Inflammatory macrophage treated with lipopolysaccharide for 1 hour (primary cell): ENCODE measurements at regions not wholly inside any gene's neighbourhood (a gene's known extent, or its start where the extent isn't known, plus 50 kb on each side); places are given as distances from the start of the nearest gene placed in this dataset.
A peak's percentile ranks its signal among the peaks of the same experiment; 100 is the strongest.
"Not testable (repeated sequence)": the region's sequence is repeated elsewhere in the genome, so short reads cannot be mapped to it uniquely, and the experiment has no call there.

Experiments used
- DNase-seq, 2 donors: peaks; one replicate each; pipeline ENCODE4 v3.0.0-alpha.2; 2020 to 2022

DNA sequence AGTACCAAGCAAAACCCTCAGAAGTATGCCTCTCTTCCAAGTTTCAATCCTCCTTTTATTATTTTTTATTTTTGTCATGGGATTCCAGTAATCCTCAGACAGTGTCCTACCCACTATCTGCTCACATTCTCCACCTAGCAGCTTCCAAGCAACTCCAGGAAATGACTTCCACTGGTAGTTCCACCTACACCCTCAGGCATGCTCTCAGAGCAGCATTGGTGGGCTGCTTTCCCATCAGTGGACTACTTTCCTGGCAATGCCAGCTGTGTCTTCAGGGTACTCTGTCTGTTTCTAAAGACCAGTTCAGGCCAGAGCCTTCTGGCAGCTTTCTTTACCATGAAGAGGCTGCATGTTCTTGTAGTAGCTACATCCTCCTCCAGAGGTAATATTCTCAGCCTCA lies 244.0 kb downstream of the HGF start:
- no peak for DNase-seq

GRCh38 chr7:81519886-81520285 lies 250.0 kb downstream of the HGF start:
- no peak for DNase-seq

GRCh38 chr7:81516898-81517297 lies 252.9 kb downstream of the HGF start:
- DNase-seq: no peak

DNA sequence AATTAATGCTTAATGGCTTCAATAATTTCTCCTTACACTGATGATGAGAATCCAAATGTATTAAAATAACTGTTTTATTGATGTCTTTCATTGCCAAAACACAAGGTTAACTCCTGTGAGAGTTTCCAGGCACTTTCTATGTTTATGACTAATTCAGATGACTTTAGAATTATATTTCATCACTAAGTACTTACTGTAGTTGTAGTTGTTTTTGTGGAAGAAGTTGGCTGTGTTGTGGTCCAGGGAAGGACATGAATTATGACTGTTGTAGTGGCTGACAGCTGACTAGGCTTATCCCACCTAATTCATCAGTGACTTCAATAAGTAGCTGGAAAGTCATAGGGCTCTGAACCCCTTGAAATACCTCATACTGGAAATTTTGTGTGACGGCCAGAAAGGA lies 254.8 kb downstream of the HGF start:
- DNase-seq: no peak

DNA sequence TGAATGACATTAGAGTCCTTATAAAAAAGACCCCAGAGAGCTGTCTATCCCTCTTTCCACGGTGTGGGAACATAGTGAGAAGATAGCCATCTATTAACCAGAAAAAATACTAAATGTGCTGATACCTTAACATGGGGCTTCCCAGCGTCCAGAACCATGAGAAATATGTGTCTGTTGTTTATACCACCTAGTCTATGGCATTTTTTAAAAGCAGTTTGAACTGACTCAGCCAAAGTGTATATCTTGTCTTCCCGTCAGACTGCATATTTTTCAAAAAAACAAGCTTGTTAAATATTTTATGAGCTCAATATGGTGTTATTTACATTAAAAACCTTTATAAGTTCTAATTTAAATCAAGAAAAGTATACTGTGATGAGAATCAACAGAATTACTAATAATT lies 255.3 kb downstream of the HGF start:
- no peak for DNase-seq

DNA sequence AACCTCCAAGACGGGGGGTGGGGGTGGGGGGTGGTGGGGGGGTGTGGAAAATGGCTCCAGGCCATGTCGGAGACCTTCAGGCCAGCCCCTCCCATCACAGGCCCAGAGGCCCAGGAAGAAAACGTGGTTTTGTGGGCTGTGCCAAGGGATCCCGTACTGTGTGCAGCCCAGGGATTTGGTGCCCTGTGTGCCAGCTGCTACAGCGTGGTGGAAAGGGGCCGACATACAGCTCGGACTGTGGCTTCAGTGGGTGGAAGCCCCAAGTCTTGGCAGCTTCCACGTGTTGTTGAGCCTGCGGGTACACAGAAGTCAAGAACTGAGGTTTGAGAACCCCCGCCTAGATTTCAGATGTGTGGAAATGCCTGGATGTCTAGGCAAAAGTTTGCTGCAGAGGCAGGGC lies 259.7 kb downstream of the HGF start:
- no peak for DNase-seq

DNA sequence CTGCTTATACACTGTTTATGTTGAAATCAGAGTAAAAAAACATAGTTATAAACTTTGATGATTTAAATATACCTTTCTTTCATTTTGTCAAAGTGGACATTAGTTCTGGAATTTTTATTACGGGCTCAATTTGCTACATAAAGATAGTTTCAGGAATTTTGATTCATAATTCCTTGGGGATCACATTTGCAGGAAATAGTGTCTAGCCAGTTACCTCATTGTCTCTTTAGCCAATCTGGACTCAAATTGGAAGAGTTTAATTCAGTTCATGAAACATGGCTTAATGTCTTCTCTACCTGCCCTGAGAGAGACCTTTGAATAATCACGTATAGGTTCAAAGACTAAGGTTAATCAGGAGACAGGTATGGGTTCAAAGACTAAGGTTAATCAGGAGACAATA lies 262.6 kb downstream of the HGF start:
- DNase-seq: no peak

DNA sequence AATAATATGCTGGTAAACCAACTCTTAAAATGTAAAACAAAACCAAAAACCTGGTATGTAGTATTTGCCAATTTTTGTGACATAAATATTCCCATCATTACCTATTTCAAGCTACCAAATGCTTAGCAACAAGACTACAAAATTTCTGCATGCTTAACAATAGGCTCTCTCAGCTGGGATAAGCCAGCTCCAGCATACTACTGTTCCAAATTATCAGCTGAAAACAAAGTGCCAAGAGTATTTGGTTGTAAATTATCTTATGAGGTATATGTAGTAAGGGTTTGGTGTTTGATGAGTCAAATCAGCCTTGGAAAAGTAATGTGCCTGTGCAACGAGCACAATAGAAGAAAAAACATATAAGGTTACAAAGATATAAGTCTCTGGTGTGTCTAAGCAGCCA lies 263.2 kb downstream of the HGF start:
- no peak for DNase-seq

GRCh38 chr7:81503771-81504170 lies 266.1 kb downstream of the HGF start:
- no peak for DNase-seq

- no peak for DNase-seq
Observed at GRCh38 chr7:81503336-81503735, 266.5 kb downstream of the HGF start.

GRCh38 chr7:81501220-81501619 lies 268.6 kb downstream of the HGF start:
- DNase-seq: no peak

DNA sequence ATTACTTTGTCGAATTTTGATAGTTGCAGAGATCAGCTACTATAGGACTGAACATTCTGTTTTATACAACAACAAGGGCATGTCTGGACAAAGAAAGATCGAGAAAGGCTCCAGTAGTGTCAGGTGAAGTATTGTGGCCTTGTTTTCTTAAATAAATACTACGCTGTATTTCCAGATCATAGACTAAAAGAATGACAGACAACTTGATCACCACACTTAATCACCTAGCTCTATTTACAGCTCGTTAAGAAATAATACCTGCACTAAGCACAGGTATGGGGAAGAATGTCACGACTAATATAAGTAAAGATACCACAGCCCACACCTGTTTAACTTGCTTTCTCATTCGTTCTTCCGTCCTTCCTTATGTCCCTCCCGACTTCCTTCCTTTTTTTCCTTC lies 269.2 kb downstream of the HGF start:
- no peak for DNase-seq

GRCh38 chr7:81499262-81500116 lies 270.4 kb downstream of the HGF start:
- peak; percentile 47 to 84 for DNase-seq

DNA sequence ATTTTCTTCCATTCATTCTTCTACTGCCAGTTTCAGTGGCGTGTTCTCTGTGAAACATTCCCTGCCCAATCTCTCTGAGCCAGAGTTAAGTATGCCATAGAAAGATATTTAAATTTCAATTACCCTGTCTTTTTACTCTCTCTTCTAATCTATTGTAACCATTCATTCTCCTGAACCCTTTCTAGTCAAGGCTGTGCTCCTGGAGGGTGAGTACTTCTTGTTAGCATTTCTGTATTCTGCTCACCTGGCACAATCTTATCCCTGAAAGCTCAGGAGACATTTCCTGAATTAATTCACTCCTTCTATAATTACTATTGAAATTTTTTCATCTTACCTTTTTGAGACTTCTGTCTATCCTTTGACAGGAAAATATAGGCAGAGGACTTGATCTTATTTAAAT lies 271.7 kb downstream of the HGF start:
- DNase-seq: no peak

DNA sequence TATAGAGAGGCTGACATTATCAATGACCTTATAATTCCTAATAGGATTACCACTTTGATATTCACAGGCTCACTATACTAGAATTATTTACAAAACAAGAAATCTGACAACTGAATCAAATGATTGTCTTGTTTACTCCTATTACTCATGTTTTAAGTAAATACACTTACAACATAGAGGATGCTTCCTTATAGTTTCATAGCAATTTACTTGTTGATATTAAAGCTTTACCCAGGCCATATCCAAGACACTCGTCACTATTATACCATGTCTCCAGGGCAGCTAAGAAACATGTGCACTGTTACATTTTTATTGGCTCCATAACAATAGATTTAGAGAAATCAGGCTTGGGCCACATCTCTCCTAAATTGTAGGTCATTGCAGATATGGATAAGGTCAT lies 276.9 kb downstream of the HGF start:
- DNase-seq: no peak

DNA sequence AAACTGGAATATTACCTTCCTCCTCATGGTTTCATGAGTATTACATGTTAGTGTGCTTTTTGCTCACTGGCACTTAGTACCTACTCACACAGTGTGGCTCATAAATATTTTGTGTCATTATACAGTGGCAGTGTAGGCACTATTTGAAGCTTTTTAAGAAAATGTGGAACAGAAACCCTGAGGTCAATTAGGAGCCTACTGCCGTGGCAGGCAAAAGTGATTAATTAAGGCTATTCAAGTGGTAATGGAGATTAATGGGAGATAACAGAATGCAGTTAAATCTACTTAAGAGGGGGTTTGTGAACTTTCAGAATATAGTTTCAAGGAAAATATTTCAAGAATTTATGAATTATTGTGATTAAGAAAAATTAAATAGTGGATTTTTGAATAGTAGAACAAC lies 277.6 kb downstream of the HGF start:
- DNase-seq: no peak

DNA sequence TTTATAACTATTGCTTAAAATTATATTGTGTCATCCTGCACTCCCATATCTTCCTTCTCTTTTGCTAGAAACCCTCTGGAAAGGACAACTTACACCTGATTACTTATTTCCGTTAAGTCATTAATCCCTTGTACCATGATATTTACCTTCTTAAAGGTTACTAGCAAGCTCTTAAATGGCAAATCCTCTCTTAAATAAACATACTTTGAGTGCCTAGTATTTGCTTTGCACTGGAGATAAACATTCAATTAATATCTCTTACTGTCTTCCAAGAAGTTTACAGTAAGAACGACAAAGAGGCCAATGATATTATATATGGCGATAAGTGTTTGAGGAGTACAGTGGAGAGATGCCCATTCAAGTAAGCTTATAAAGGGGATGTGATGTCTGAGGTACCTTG lies 278.3 kb downstream of the HGF start:
- DNase-seq: no peak

DNA sequence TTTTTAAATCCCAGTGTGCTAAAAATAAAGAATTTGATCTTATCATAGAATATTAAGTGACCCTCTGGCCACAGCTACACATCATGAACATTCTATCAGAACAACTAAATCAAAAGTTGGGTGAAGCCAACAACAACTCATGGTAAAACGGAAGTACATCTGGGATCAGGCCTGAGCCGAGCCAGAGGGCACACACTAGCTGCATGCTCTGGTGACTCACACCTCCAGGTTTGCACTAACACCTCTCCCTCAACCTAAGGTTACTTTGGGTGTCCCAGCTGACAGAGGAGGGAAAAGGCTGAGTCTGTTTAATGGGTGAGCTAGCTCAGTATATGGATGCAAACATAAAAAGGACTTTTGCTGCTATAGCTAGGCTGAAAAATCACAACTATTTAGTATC lies 281.6 kb downstream of the HGF start:
- no peak for DNase-seq

- DNase-seq: peak; percentile 31 to 36
Observed at GRCh38 chr7:81487516-81487915, 282.3 kb downstream of the HGF start.

- DNase-seq: no peak
Observed at GRCh38 chr7:81484261-81484660, 285.6 kb downstream of the HGF start.

DNA sequence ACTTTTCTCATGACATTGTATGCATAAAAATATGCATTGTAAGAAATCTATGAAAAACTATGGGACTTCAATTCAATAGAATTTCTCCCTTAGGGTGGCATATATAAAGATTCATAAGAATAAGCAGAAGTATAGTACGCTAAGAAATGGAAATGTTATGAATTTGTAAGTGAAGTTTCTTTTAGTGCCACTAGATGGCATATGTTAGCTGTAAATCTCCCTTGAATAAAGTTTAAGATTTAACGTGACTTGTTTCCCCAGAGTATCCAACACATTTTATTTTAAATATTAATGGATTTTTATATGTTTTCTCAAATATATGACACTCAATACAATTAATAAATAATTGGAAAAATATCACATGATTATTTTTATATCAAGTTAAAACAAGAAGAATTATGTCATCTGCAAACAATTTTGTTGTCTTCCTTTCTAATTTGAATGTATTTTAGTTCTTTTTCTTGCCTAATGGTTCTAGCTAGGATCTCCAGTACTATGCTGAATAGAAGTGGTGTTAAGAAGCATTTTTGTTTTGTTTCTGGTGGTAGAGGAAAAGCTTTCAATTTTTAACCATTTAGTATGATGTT lies 287.2 kb downstream of the HGF start:
- DNase-seq: peak; percentile 19 to 54

DNA sequence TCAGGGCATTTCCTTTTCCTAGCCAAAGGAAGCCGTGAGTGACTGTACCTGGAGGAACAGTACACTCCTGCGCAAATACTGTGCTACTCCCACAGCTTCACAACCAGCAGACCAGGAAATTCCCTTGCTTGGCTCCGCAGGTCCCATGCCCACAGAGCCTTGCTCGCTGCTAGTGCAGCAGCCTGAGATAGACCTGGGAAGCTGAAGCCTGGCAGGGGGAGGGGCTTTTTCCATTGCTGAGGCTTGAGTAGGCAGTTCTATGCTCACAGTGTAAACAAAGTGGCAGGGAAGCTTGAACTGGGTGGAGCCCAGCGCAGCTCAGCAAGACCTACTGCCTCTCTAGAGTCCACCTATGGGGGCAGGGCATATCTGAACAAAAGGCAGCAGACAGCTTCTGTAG lies 291.2 kb downstream of the HGF start:
- DNase-seq: no peak

DNA sequence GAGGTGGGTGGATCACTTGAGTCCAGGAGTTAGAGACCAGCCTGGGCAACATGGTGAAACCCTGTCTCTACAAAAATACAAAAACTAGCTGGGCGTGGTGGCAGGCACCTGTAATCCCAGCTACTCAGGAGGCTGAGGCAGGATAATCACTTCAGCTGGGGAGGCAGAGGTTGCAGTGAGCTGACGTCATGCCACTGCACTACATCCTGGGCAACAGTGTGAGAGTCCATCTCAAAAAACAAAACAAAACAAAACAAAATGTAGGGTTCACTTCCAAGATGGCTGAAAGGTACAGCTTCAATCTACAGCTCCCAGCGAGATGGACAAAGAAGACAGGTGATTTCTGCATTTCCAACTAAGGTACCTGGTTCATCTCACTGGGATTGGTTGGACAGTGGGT lies 291.6 kb downstream of the HGF start:
- DNase-seq: not testable (repeated sequence)

DNA sequence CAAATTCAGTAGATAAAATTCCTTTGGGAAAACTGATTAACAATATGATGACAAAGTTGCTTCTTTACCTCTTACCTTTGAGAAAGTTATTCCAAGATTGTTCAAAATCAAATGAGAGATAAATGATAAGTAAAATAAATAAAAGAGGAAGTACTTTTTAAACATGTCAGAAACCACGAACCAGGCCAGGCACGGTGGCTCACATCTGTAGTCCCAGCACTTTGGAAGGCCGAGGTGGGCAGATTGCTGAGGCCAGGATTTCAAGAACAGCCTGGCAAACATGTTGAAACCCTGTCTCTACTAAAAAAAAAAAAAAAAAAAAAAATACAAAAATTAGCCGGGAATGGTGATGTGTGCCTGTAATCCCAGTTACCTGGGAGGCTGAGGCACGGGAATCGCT lies 296.6 kb downstream of the HGF start:
- no peak for DNase-seq
